B cell (primary cell): ENCODE measurements at regions not wholly inside any gene's neighbourhood (a gene's known extent, or its start where the extent isn't known, plus 50 kb on each side); places are given as distances from the start of the nearest gene placed in this dataset.

Experiments used
- ATAC-seq: fragments of 200-7000 bp; cut with Tn5 transposase; one replicate; pipeline ENCODE4 v1.10.0; 2021; ENCODE audit warnings: low read depth, mild to moderate bottlenecking, moderate number of reproducible peaks, moderate library complexity
- CTCF ChIA-PET: fragments of 350-600 bp; sonication (Branson Sonifier 250); formaldehyde crosslinking; loops from one replicate; lab custom pipeline; 2021; ENCODE audit warnings: antibody characterized with exemption, inconsistent platforms; lab: Charles Lee
- POLR2A ChIA-PET: fragments of 350-600 bp; sonication (Branson Sonifier 250); formaldehyde crosslinking; loops from one replicate; lab custom pipeline; 2021; ENCODE audit warnings: antibody characterized with exemption; lab: Charles Lee
- DNase-seq: peaks from one replicate; pipeline ENCODE4 v3.0.0; 2013
- H2AFZ ChIP-seq: 2 replicates; pipeline ENCODE4 v1.6.1; 2012; ENCODE audit warnings: mild to moderate bottlenecking, low read depth, low read length; ENCODE audit not compliant: insufficient read depth, poor library complexity, severe bottlenecking
- H3K27ac ChIP-seq, 2 donors: 1 replicate in 1 of 2; 2 replicates in 1 of 2; pipeline ENCODE4 v1.5.1; 2012 to 2013; ENCODE audit warnings: low read length in 2 of 2, mild to moderate bottlenecking in 2 of 2, moderate library complexity in 1 of 2
- H3K27me3 ChIP-seq, 4 experiments: fragments of 200-600 bp in 1 of 4; sonication (generic) in 1 of 4; replicated peaks in 1 of 4; 1 replicate in 2 of 4; 2 replicates in 2 of 4; pipeline versions ENCODE4 v1.6.1 to v1.7.0; 2013 to 2016; ENCODE audit warnings: low read length in 3 of 4, mild to moderate bottlenecking in 2 of 4, mixed read lengths in 1 of 4, moderate library complexity in 1 of 4; ENCODE audit not compliant: insufficient read depth in 4 of 4, control insufficient read depth in 3 of 4; ENCODE audit errors: control extremely low read depth in 1 of 4
- H3K36me3 ChIP-seq, 2 experiments: replicated peaks in 1 of 2; 1 replicate in 1 of 2; 2 replicates in 1 of 2; pipeline versions ENCODE4 v1.6.1 to v1.7.1; 2013; ENCODE audit warnings: low read length in 1 of 2; ENCODE audit not compliant: insufficient read depth in 2 of 2, control insufficient read depth in 1 of 2; ENCODE audit errors: control extremely low read depth in 1 of 2, extremely low read depth in 1 of 2
- H3K4me1 ChIP-seq, 2 donors: fragments of 200-600 bp in 1 of 2; sonication (generic) in 1 of 2; 1 replicate in 1 of 2; 2 replicates in 1 of 2; pipeline versions ENCODE4 v1.5.1 to v1.6.1; 2013 to 2017; ENCODE audit warnings: low read length in 2 of 2; ENCODE audit not compliant: control insufficient read depth in 2 of 2, insufficient read depth in 2 of 2
- H3K4me2 ChIP-seq: replicated peaks from 2 replicates; pipeline ENCODE3; 2012; ENCODE audit warnings: mild to moderate bottlenecking, low read depth, low read length; ENCODE audit not compliant: poor library complexity, severe bottlenecking
- H3K4me3 ChIP-seq, 5 experiments: fragments of 200-600 bp in 1 of 5; sonication (generic) in 1 of 5; 1 replicate in 3 of 5; 2 replicates in 2 of 5; pipeline versions ENCODE4 v1.5.1 to v1.7.0; 2011 to 2016; ENCODE audit warnings: low read length in 4 of 5, mild to moderate bottlenecking in 4 of 5, low read depth in 2 of 5, control low read depth in 1 of 5, moderate library complexity in 1 of 5; ENCODE audit not compliant: insufficient read depth in 1 of 5; ENCODE audit errors: control extremely low read depth in 1 of 5, extremely low read depth in 1 of 5
- H3K79me2 ChIP-seq: fragments of 200-600 bp; sonication (generic); one replicate; pipeline ENCODE4 v1.6.0; 2016; ENCODE audit warnings: low read length; ENCODE audit not compliant: control insufficient read depth, insufficient read depth
- H3K9ac ChIP-seq: fragments of 200-600 bp; sonication (generic); 2 replicates; pipeline ENCODE4 v1.6.1; 2017; ENCODE audit warnings: mild to moderate bottlenecking, low read length, moderate library complexity
- H3K9me3 ChIP-seq, 3 donors: one replicate each; pipeline versions ENCODE4 v1.6.1 to v1.7.1; 2013; ENCODE audit warnings: low read length in 2 of 3; ENCODE audit not compliant: control insufficient read depth in 2 of 3, insufficient read depth in 1 of 3; ENCODE audit errors: control extremely low read depth in 1 of 3
- H4K20me1 ChIP-seq: 2 replicates; pipeline ENCODE4 v1.6.0; 2012; ENCODE audit warnings: mild to moderate bottlenecking, low read length; ENCODE audit not compliant: insufficient read depth, control insufficient read depth, poor library complexity, severe bottlenecking
- H3K27ac Mint-ChIP-seq: one replicate; pipeline ENCODE4 v1.8.0; 2021; ENCODE audit warnings: mixed read lengths
- H3K27me3 Mint-ChIP-seq: one replicate; pipeline ENCODE4 v1.8.0; 2021; ENCODE audit warnings: mixed read lengths
- H3K4me1 Mint-ChIP-seq: one replicate; pipeline ENCODE4 v1.8.0; 2021; ENCODE audit warnings: mixed read lengths
- H3K4me3 Mint-ChIP-seq: one replicate; pipeline ENCODE4 v1.8.0; 2021; ENCODE audit warnings: mixed read lengths
- H3K9me3 Mint-ChIP-seq: one replicate; pipeline ENCODE4 v1.8.0; 2022; ENCODE audit warnings: mixed read lengths; ENCODE audit not compliant: insufficient read depth
- CTCF ChIP-seq: fragments of 200-600 bp; IDR thresholded peaks from one replicate; pipeline ENCODE4 v1.8.0; 2022; ENCODE audit warnings: antibody characterized with exemption, mild to moderate bottlenecking
- EZH2 ChIP-seq: IDR thresholded peaks from 2 replicates; pipeline ENCODE4 v1.6.1; 2012; ENCODE audit warnings: borderline replicate concordance, low read depth, mild to moderate bottlenecking, moderate library complexity, low read length; ENCODE audit not compliant: insufficient read depth, poor library complexity, severe bottlenecking
- WGBS: methylation state at CpG from one replicate; pipeline ENCODE4 v1.1.5; 2013; ENCODE audit warnings: missing lambda C conversion rate; ENCODE audit not compliant: insufficient coverage; 5-methylcytosine and 5-hydroxymethylcytosine counted together
- intact Hi-C: fragments of 100-400 bp; cut with micrococcal nuclease; formaldehyde crosslinking; loops from one replicate; pipeline ENCODE4 v1.10.0; 2022

GRCh38 chr5:135234666-135235401 is 164.2 kb downstream of the MACROH2A1 start:
- Mint-ChIP-seq H3K4me1 (no peaks in the 10 kb centered on the region), H3K27me3 (peaks cover 10% of the 10 kb centered on the region), H3K9me3 (no peaks in the 10 kb centered on the region), H3K27ac (no peak overlapping the region), H3K4me3 (no peak overlapping the region)
- Histone ChIP-seq H3K4me1 (no peaks in the 10 kb centered on the region), H3K9ac (no peak overlapping the region), H3K27me3 (no peaks in the 10 kb centered on the region), H4K20me1 (no peaks in the 10 kb centered on the region), H3K4me2 (no peak overlapping the region), H3K36me3 (no peaks in the 10 kb centered on the region), H3K79me2 (no peaks in the 10 kb centered on the region), H2AFZ (no peak overlapping the region), H3K4me3 (no peak overlapping the region), H3K27ac (no peak overlapping the region), H3K9me3 (no peaks in the 10 kb centered on the region)
- POLR2A ChIA-PET: no interaction called here
- TF ChIP-seq EZH2 (no peak), CTCF (no peak)
- no peak for DNase-seq
- CTCF ChIA-PET: interaction anchor here (1.4 to 1.5 kb wide), 2 partner anchors 13 to 44 kb away, joined by 3 read pairs; no protein-coding TSS in a partner anchor
- 81% methylated on average over 3 of the region's 9 CpGs for WGBS
- intact Hi-C loops: no loop called here
- ATAC-seq: no peak

- Histone ChIP-seq H2AFZ (no peak overlapping the region), H3K4me3 (no peak overlapping the region), H3K79me2 (no peaks in the 10 kb centered on the region), H3K9ac (no peak overlapping the region), H3K4me2 (no peak overlapping the region), H3K4me1 (no peaks in the 10 kb centered on the region), H4K20me1 (no peaks in the 10 kb centered on the region), H3K9me3 (no peaks in the 10 kb centered on the region), H3K27ac (no peak overlapping the region), H3K36me3 (no peaks in the 10 kb centered on the region), H3K27me3 (no peaks in the 10 kb centered on the region)
- intact Hi-C loops: no loop called here
- CTCF ChIA-PET: interaction anchor here (1.4 to 1.5 kb wide), 2 partner anchors 12 to 43 kb away, joined by 3 read pairs; no protein-coding TSS in a partner anchor
- peaks cover 10% of the 10 kb centered on the region for H3K27me3 Mint-ChIP-seq
- no peak overlapping the region for H3K4me3 Mint-ChIP-seq
- H3K27ac Mint-ChIP-seq: no peak overlapping the region
- DNase-seq: no peak
- H3K4me1 Mint-ChIP-seq: no peaks in the 10 kb centered on the region
- TF ChIP-seq EZH2: no peak
- TF ChIP-seq CTCF: no peak
- H3K9me3 Mint-ChIP-seq: no peaks in the 10 kb centered on the region
- POLR2A ChIA-PET: no interaction called here
- 91% methylated on average over 12 of the region's 12 CpGs for WGBS
- no peak for ATAC-seq
Observed at GRCh38 chr5:135234242-135234641, 164.8 kb downstream of the MACROH2A1 start.
